Sigmoid colon (tissue), 6 donors: ENCODE measurements at regions not wholly inside any gene's neighbourhood (a gene's known extent, or its start where the extent isn't known, plus 50 kb on each side); places are given as distances from the start of the nearest gene placed in this dataset.

Experiments
- DNase-seq: peaks from one replicate; pipeline ENCODE4 v3.0.0-alpha.2; 2019
- H3K27ac ChIP-seq, 4 donors: fragments of 200-600 bp; sonication (generic); one replicate each; pipeline ENCODE4 v1.5.1; 2016 to 2019; ENCODE audit warnings: mild to moderate bottlenecking in 1 of 4
- H3K27me3 ChIP-seq, 3 donors: fragments of 200-600 bp; sonication (generic); one replicate each; pipeline ENCODE4 v1.5.1; 2019; ENCODE audit warnings: mild to moderate bottlenecking in 1 of 3
- H3K36me3 ChIP-seq, 4 donors: fragments of 200-600 bp; sonication (generic); one replicate each; pipeline ENCODE4 v1.5.1; 2016 to 2019
- H3K4me1 ChIP-seq, 4 donors: fragments of 200-600 bp; sonication (generic); one replicate each; pipeline ENCODE4 v1.5.1; 2017 to 2019
- H3K4me3 ChIP-seq, 4 donors: fragments of 200-600 bp; sonication (generic); one replicate each; pipeline ENCODE4 v1.5.1; 2017 to 2019; ENCODE audit warnings: mild to moderate bottlenecking in 2 of 4, moderate library complexity in 1 of 4
- H3K9me3 ChIP-seq, 4 donors: fragments of 200-600 bp in 3 of 4; sonication (generic) in 3 of 4; one replicate each; pipeline versions ENCODE4 v1.5.1 to v1.6.1; 2013 to 2019
- CTCF ChIP-seq, 4 experiments: fragments of 450-650 bp in 3 of 4; fragments of 200-600 bp in 1 of 4; IDR thresholded peaks; one replicate each; pipeline ENCODE4 v1.5.1; 2016 to 2019; ENCODE audit warnings: antibody characterized with exemption in 4 of 4, mild to moderate bottlenecking in 3 of 4, moderate library complexity in 2 of 4
- EP300 ChIP-seq, 4 donors: sonication (generic); formaldehyde crosslinking; IDR thresholded peaks; one replicate each; pipeline ENCODE4 v1.6.1; 2017; ENCODE audit warnings: antibody characterized with exemption in 4 of 4
- POLR2A ChIP-seq, 2 donors: fragments of 450-650 bp; IDR thresholded peaks; one replicate each; pipeline ENCODE4 v1.6.1; 2016; ENCODE audit warnings: antibody characterized with exemption in 2 of 2, mild to moderate bottlenecking in 2 of 2, moderate library complexity in 2 of 2
- POLR2AphosphoS5 ChIP-seq, 4 donors: sonication (generic); formaldehyde crosslinking; IDR thresholded peaks; one replicate each; pipeline ENCODE4 v1.6.1; 2017; ENCODE audit warnings: antibody characterized with exemption in 4 of 4
- WGBS, 2 donors: extraction: QIAGEN DNeasy Blood & Tissue Kit; methylation state at CpG; one replicate each; pipeline ENCODE4 v1.1.7; 2013; 5-methylcytosine and 5-hydroxymethylcytosine counted together
- intact Hi-C: fragments of 100-400 bp; cut with DNase I; formaldehyde crosslinking; loops from one replicate; pipeline ENCODE4 v1.15.1; 2023
- donor health status: healthy with polysubstance abuse.
- donor health status: healthy.

GRCh38 chr12:34597548-34598351 lies 575.5 kb downstream of the ALG10 start:
- intact Hi-C loops: no loop called here
- peak; percentile 28 for DNase-seq
- TF ChIP-seq POLR2A (IDR thresholded peaks at IDR 0.05) (no peak), POLR2AphosphoS5 (IDR thresholded peaks at IDR 0.05) (no peak), EP300 (IDR thresholded peaks at IDR 0.05) (no peak), CTCF (IDR thresholded peaks at IDR 0.05) (no peak)

DNA sequence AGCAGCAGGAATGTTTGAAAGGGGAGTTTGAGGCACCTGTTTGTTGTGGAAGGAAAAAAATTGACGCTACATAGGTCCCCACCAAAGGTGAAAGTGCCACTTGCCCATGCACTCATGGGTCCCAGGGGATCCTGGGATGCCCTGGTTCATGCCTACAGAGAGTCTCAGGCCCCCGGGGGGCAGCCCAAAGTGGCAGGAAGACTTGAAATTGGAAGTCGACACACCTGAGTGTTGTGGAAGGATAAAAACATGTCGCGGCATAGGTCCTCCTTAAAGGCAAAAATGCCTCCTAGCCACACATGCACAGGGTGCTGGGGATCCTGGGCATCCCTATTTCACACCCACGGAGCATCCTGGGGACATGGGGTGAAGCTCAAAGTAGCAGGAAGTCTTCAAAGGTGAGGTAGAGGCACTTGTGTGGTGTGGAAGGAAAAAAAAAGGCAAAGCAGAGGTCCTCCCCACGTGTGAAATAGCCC lies 576.1 kb downstream of the ALG10 start:
- H3K27me3 ChIP-seq: no peaks in the 10 kb centered on the region
- peaks cover 16 to 53% (median 35%) of the 10 kb centered on the region in 4 donors for H3K9me3 ChIP-seq
- no peaks in the 10 kb centered on the region for H3K36me3 ChIP-seq
- no peak overlapping the region for H3K4me3 ChIP-seq
- no peak for TF ChIP-seq EP300 (IDR thresholded peaks at IDR 0.05)
- no peak for TF ChIP-seq POLR2A (IDR thresholded peaks at IDR 0.05)
- peak; percentile 44 for DNase-seq
- intact Hi-C loops: no loop called here
- 61 to 71% methylated on average over 7 of the region's 7 CpGs for WGBS, 2 donors
- no peak overlapping the region for H3K27ac ChIP-seq
- H3K4me1 ChIP-seq: no peaks in the 10 kb centered on the region

More at GRCh38 chr12:34597548-34598351, 575.5 kb downstream of the ALG10 start:
- Histone ChIP-seq H3K4me3 (no peak overlapping the region), H3K4me1 (no peaks in the 10 kb centered on the region), H3K9me3 (peaks cover 14 to 51% (median 35%) of the 10 kb centered on the region in 4 donors), H3K27ac (no peak overlapping the region), H3K36me3 (no peaks in the 10 kb centered on the region), H3K27me3 (no peaks in the 10 kb centered on the region)
- WGBS, 2 donors: 70 to 73% methylated on average over 21 of the region's 21 CpGs

DNA sequence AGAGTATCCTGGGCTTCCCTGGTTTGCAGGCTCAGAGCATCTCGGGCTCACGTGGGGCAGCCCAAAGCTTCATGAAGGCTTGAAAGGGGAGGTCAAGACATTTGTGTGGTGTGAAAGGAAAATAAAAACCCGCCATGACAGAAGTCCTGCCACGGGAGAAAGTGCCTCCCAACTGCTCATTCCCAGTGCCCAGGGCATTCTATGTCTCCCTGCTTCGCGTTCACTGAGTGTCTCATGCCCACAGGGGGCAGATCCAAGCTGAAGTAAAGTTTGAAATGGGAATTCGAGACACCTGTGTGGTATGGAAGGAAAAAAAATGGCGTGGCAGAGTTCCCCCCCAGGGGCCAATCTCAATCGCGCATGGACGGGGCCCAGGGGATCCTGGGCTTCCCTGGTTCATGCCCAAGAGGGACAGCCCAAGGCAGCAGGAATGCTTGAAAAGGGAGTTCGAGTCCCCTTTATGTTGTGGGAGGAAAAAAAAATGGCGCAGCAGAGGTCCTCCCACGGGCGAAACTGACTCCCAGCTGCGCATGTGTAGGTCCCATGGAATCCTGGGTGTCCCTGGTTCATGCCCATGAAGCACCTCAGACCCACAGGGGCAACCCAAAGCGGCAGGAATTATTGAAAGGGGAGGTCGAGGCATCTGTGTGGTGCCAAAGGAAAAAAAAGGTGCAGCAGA lies 576.7 kb downstream of the ALG10 start:
- H3K9me3 ChIP-seq: peaks cover 16 to 50% (median 35%) of the 10 kb centered on the region in 4 donors

DNA sequence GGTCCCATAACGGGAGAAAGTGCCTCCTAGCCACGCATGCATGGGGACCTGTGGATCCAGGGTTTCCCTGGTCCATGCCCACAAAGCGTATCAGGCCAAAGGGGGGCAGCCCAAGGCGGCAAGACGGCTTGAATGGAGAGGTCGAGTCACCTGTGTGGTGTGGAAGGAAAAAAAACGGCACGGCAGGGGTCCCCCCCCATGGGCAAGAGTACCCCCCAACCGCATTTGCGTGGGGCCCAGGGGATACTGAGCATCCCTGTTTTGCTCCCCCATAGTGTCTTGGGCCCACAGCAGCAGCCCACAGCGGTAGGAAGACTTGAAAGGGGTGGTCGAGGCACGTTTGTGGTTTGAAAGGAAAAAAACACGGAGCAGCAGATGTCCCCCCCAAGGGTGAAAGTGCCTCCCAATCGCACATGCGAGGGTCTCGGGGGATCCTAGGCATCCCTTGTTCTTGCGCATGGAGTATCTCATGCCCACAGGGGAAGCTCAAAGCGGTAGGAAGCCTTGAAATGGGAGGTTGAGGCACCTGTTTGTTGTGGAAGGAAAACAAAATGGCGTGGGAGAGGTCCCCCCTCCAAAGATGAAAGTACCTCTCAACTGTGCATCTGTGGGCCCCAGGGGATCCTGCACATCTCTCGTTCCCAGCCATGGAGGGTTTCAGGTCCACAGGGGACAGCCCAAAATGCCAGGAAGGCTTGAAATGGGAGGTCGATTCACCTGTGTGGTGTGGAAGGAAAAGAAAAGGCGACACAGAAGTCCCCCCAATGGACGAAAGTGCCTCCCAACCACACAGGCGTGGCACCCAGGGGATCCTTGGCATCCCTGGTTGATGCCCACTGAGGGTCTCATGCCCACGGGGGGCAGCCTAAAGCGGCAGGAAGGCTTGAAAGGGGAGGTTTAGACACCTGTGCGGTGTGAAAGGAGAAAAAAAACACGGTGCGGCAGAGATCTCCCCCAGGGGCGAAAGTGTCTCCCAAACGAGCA lies 577.5 kb downstream of the ALG10 start:
- no peak overlapping the region for H3K27ac ChIP-seq
- H3K36me3 ChIP-seq: no peaks in the 10 kb centered on the region
- no peaks in the 10 kb centered on the region for H3K27me3 ChIP-seq
- H3K4me1 ChIP-seq: no peaks in the 10 kb centered on the region
- no peak overlapping the region for H3K4me3 ChIP-seq
- TF ChIP-seq POLR2A (IDR thresholded peaks at IDR 0.05) (no peak), CTCF (IDR thresholded peaks at IDR 0.05) (no peak), EP300 (IDR thresholded peaks at IDR 0.05) (no peak), POLR2AphosphoS5 (IDR thresholded peaks at IDR 0.05) (no peak)
- WGBS, 2 donors: 69 to 73% methylated on average over 32 of the region's 32 CpGs
- intact Hi-C loops: no loop called here
- H3K9me3 ChIP-seq: peaks cover 16 to 56% (median 35%) of the 10 kb centered on the region in 4 donors
- DNase-seq: peak; percentile 32

More for the DNA sequence above, 576.7 kb downstream of the ALG10 start:
- DNase-seq: peak; percentile 15
- intact Hi-C loops: no loop called here
- no peak for TF ChIP-seq EP300 (IDR thresholded peaks at IDR 0.05)
- no peak for TF ChIP-seq POLR2A (IDR thresholded peaks at IDR 0.05)
- no peak for TF ChIP-seq CTCF (IDR thresholded peaks at IDR 0.05)
- no peak for TF ChIP-seq POLR2AphosphoS5 (IDR thresholded peaks at IDR 0.05)
- no peak overlapping the region for H3K27ac ChIP-seq
- H3K27me3 ChIP-seq: no peaks in the 10 kb centered on the region
- no peaks in the 10 kb centered on the region for H3K4me1 ChIP-seq
- WGBS, 2 donors: 69 to 79% methylated on average over 18 of the region's 18 CpGs
- H3K4me3 ChIP-seq: no peak overlapping the region
- no peaks in the 10 kb centered on the region for H3K36me3 ChIP-seq
